ENCODE measurements at regions not wholly inside any gene's neighbourhood (a gene's known extent, or its start where the extent isn't known, plus 50 kb on each side); places are given as distances from the start of the nearest gene placed in this dataset.
A peak's percentile ranks its signal among the peaks of the same experiment; 100 is the strongest.
"Not testable (repeated sequence)": the region's sequence is repeated elsewhere in the genome, so short reads cannot be mapped to it uniquely, and the experiment has no call there.

DNA sequence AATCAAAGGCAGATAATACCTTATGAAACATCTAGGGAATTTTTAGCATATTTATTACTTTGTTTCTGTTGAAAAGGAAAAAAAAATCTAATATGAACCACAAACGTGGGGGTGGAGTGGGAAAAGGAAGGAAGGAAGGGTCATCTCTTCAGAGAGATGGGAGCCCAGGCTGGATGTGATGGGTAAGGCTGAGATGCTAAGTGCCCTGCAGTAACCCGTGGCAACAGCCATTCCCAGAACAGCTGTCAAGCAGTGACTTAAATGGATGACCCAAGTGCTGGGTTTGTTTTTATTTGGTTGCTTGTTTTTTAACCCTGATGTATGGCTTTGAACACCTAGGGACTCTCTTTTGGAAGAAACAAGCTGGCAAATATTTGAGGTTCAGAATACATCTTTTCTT is 50.7 kb upstream of the KLF7 start:
- no peak for DNase-seq

GRCh38 chr2:207217442-207217841 is 51.7 kb upstream of the KLF7 start:
- DNase-seq = no peak

DNA sequence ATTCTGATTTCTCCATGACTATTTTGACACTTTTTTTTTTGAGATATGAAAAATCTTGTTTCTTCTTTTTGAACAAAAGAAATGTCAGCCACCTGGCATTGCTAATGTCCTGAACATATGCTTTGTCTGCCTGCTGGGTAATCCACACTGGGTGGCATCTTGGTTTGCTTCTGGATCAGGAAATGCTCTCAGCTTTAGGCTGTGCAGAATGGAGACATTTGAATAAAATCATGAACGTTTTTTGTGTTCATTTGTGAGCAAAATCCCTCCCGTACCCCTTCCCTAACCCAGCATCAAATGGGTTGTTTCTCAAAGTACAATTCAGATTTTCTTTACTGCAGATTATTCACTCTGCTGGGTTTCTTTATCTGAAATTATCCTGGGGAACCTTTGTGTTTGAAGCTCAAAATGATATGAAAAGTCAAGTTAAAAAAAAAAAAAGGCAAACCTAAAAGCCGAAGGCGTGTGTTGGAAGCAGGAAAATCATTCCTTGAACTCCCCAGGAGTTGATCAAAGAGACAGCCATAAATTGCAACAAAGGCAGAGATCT is 53.4 kb upstream of the KLF7 start:
- no peak for DNase-seq

DNA sequence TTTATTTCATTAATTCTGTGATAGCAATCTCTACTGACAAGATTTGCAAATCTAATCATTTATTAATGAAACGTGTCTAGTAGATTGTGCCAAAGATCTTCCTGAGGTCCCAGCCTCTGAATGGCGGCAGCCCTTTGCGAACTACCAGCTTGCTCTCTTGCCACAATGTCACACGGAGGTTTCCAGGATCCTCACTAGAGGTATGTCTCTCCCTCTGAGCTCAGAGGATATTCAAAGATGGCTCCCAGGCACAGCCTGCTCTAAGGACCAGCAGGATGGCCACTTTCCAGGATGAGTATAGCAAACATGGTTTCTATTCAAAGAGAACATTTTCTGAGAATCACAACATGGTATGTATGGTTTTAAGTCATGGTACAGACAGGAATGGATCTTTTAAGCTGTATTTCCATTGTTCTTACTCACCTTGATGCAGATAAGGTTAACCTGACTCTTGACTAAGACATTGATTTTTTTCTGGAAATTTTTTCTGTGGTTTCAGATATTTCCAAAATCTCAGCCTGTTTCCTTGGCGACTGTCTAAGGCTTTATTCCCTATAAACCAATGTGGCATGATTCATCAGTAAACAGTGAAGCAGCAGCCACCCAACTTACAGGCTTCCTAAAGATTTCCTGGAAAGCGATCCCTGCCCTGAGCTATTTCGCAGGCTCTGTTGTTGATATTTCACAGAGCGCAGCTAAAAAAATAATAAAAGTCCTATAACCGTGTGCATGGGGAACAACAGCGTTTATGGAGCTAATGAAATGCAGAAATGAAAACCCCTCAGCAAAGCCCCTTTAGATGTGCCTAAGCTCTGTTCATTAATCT is 54.1 kb upstream of the KLF7 start:
- no peak for DNase-seq

DNA sequence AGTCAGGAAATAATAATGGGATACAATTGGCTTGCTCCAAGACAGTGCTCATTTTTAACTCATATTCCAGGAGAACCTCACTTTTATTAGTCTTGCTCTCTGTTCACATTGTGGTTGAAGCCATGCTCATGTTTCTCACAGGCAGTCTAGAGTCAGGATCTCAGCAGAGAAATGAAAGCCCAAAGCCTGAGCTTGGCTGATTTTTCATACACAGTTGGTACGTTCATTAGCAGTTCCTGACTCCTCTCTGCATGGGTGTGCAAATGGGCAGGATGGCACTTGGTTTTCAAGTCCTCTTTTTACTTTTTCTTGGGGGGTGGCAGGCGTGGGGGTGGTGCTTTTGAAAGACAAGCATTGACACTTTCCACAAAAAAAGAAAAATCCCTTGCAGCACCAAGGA is 56.0 kb upstream of the KLF7 start:
- DNase-seq = no peak

- no peak for DNase-seq
Observed at GRCh38 chr2:207223051-207223450, 57.3 kb upstream of the KLF7 start.

DNA sequence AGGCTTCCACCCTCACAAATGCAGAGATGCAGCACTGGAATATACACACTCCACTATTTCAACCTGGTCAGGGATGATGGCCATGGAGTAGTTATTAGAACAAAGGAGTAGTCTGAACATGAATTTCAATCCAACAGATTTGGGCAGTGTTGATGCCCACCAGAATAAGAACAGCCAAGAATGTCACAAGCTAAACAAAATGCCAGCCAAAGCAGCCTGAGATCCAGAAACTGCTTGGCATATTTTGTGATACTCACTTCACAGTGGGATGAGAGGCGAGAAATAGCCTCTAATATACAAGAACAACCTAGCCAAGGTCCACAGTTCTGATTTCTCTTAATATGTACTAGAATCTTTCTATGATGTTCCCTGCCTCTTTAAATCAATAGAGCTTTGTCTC is 58.6 kb upstream of the KLF7 start:
- no peak for DNase-seq

- no peak for DNase-seq
Observed at GRCh38 chr2:207224791-207225482, 59.2 kb upstream of the KLF7 start.

DNA sequence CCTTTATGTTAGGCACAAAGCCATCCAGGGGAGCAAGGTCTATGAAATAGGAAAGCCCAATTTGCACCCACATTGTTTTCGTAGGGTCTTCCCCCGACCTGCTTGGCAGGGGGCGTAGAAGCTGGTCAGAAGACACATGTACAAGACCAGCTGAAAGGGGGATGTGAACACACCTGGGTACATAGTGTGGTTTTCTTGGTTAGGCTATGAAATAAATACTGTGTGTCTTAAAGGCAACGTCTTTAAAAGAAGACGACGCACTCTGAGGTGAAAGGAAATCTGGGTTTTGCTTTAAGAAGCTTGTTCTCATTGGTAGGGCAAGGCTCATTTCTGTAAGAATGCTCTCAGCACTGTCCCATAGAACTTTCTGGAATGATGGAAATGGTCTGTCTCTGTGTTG is 60.0 kb upstream of the KLF7 start:
- DNase-seq = no peak

DNA sequence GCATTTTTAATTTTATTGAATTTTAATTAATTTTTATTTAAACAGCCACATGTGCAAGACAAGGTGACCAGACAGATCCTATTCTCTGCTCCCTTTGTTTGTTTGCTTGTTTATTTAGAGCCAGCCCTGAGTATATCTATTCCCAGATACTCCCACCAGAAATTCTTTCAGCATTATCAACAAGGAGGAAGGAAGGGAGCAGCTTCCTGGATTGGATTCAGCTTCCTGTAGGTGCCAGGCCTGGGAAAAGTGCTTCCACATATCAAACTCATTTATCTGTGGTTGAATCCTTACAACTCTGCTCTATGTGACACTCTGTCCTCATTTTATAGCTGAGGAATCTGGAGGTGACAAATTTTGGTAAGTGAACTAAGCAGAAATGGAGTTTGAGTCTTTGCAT is 60.5 kb upstream of the KLF7 start:
- DNase-seq = no peak

- no peak for DNase-seq
Observed at GRCh38 chr2:207226671-207227061, 60.9 kb upstream of the KLF7 start.

DNA sequence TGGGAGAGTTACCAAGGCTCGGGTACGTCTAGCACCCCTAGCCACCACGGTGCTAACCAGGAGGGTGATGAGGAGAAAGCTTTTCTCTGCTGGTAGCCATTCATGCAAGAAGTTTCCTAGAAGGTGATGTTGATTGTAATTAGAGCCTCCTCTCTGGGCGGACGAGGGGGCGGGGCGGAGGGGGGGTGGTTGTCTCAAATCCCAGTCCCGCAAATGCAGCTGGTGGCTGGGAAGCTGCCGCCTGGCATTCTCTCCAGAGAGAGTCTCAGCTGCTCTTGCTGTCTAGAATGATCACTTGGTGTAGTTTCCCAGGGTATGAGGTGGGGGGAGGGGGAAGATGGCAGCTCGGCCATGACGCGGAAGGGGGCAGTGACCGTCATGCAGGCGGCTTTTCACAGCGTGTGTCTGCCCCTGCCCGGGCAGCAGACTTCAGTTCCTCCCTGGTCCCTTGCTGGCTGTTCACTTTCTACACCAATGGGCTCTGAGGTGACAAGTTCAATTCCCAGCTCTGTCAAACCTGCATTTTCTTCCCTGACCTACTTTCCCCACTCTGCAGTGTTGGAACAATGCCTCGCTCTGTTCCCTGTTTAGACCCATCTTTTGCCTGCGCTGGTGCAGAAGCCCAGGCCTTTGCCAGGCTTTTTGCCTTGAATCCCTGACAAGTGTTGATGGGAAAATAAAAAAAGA is 61.5 kb upstream of the KLF7 start:
- no peak for DNase-seq

- DNase-seq = no peak
Observed at GRCh38 chr2:207227749-207228145, 62.0 kb upstream of the KLF7 start.

- DNase-seq = no peak
Observed at GRCh38 chr2:207228402-207228801, 62.7 kb upstream of the KLF7 start.

DNA sequence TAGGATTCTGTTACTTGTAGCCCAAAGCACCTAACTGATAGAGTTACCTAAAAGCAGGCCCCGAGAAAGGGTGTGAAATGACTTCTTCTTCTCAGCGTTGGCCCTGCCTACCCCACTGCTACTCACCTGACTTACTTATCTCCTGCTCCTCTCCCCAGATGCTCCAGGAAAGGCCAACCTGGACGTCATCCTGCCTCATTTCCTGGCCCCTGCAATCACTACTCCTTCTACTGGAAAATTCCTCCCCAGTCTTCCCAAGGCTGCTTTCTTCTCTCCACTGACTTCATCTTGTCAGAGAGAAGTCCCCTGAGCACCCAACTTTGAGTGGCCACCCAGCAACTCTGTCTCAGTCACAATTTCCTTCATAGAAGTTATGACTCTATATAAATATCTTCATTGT is 63.4 kb upstream of the KLF7 start:
- no peak for DNase-seq

GRCh38 chr2:207230261-207231105 is 64.7 kb upstream of the KLF7 start:
- DNase-seq = peak; percentile 60

- DNase-seq = no peak
Observed at GRCh38 chr2:207231106-207231865, 65.5 kb upstream of the KLF7 start.

DNA sequence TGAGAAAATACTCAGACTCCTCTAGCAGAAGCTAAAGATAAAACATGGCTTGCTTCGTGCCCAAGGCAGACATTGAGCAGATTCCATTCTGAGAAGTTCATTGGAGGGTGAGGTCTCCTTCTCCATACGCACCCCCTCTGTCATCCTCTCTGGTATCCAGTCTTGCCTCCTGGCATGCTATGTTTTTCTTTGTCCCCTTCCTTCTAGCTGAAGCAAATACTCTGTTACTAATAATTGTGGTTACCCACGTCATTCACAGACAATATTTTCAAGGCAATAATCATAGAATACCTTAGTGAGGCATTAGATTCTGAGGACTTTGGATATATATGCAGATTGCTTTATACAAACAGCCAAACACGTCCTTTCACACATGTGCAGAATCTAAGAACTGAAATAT is 66.2 kb upstream of the KLF7 start:
- no peak for DNase-seq

DNA sequence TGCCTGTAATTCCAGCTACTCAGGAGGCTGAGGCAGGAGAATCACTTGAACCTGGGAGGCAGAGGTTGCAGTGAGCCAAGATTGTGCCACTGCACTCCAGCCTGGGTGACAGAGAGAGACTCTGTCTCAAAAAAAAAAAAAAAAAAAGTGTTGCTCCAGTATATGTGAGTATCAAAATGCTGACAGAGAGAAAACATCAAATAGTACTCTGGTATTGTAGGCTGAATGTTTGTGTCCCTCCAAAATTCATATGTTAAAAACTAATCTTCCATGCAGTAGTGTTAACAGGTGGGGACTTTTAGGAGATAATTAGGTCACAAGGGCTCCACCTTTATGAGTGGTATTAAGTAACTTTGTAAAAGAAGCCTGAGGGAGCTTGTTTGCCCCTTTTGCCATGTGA is 67.4 kb upstream of the KLF7 start:
- DNase-seq = not testable (repeated sequence)

DNA sequence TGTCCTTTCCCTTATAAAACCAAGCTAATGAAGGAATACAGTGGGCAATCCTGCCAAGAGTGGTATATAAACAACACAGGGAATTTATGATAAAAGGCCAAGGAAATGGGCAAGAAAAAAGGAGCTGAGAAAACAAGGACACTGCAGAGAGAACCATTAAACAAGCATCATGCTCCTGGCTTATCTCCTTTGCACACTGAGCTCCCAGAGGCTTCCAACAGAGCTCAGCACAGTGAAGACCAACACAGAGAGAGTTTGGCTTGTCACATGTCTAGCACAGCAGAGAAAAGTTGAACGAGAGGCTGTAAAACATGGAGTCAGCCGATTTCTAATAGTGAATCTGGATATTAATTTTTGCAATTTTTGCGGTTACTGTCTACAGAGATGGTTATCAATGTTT is 68.0 kb upstream of the KLF7 start:
- DNase-seq = peak; percentile 59

DNA sequence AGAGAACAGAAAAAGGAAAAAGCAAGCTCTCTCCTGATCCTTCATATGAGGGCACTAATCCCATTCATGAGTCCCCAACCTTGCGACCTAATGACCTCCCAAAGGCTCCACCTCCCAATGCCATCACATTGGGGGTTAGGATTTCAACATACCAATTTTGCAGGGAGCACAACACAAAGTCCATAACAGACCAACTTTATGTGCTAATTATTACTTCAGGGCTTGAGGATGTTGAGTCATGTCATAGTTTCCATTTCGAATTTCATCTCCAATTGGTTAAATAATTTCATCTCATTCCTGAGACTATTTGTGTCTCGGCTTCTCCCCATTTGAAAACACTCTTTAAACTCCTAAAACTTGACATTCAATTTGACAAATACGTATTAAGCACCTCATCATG is 69.9 kb upstream of the KLF7 start:
- no peak for DNase-seq
